ENCODE measurements at regions not wholly inside any gene's neighbourhood (a gene's known extent, or its start where the extent isn't known, plus 50 kb on each side); places are given as distances from the start of the nearest gene placed in this dataset.

GRCh38 chr14:82182646-82183045 lies 649.0 kb upstream of the SEL1L start:
- no peak for TF ChIP-seq CTCF (conservative IDR thresholded peaks at IDR 0.05 in 1 of 2, IDR thresholded peaks at IDR 0.05 in 1 of 2; ENCODE audit: extremely low read depth in 1 of 2, insufficient read depth in 1 of 2, low read depth in 1 of 2, low read length in 2 of 2)
- no peak for TF ChIP-seq EZH2 (IDR thresholded peaks at IDR 0.05; ENCODE audit: borderline replicate concordance, low read length)

All from mammary epithelial cell (primary cell).